ENCODE measurements at regions not wholly inside any gene's neighbourhood (a gene's known extent, or its start where the extent isn't known, plus 50 kb on each side); places are given as distances from the start of the nearest gene placed in this dataset.

DNA sequence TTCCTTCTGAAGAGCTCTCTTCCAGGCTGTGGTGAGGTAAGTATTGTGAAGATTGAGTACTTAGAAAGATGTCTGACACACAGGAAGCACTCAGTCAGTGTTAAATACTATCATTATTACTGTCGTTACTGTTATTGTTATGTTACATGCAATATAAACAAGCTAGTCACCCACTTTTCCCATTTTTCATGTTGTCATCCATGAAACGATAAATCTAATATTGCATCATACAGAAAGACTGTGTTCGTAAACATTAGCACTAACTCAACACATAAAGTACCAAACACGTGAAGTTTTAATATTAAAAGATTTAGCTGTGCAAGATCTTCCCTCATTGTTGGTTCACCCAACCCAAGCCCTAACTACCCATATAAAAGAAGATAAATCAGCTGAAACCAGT is 109.2 kb upstream of the NRSN1 start:
- H3K4me3 Mint-ChIP-seq (ENCODE audit: low read depth), result no peak overlapping the region
- peaks cover 3% of the 10 kb centered on the region for H3K27me3 Mint-ChIP-seq
- TF ChIP-seq, protein P1, sequence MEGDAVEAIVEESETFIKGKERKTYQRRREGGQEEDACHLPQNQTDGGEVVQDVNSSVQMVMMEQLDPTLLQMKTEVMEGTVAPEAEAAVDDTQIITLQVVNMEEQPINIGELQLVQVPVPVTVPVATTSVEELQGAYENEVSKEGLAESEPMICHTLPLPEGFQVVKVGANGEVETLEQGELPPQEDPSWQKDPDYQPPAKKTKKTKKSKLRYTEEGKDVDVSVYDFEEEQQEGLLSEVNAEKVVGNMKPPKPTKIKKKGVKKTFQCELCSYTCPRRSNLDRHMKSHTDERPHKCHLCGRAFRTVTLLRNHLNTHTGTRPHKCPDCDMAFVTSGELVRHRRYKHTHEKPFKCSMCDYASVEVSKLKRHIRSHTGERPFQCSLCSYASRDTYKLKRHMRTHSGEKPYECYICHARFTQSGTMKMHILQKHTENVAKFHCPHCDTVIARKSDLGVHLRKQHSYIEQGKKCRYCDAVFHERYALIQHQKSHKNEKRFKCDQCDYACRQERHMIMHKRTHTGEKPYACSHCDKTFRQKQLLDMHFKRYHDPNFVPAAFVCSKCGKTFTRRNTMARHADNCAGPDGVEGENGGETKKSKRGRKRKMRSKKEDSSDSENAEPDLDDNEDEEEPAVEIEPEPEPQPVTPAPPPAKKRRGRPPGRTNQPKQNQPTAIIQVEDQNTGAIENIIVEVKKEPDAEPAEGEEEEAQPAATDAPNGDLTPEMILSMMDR (IDR thresholded peaks at IDR 0.05; ENCODE audit: unreplicated experiment), result no peak
- no peak for DNase-seq (ENCODE audit: low spot score, unreplicated experiment)
- no peak overlapping the region for H3K27ac Mint-ChIP-seq
- H3K9me3 Mint-ChIP-seq (ENCODE audit: low read depth), result no peaks in the 10 kb centered on the region
- H3K4me1 Mint-ChIP-seq (ENCODE audit: low read depth), result peaks cover 3% of the 10 kb centered on the region
- H3K36me3 Mint-ChIP-seq (ENCODE audit: insufficient read depth), result no peaks in the 10 kb centered on the region

DNA sequence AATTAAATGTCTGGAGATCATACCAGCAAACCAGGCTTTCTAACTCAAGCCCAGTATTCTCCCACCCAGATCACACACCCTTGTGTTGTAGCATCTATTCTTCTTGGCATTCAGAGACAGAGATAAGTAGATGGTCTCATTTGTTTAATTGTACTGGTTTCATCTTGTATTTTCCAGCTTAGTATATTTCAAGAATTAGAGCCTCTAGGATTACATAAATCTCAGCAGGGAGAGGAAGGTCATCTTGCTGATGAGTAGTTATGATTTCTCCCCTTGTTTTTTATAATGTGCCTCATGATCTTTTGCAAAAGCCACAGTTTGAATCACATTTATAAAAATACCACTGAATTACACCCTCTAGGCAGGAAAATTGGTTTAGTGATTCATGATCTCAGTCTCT is 106.6 kb upstream of the NRSN1 start:
- no peak for DNase-seq (ENCODE audit: low spot score, unreplicated experiment)
- no peaks in the 10 kb centered on the region for H3K9me3 Mint-ChIP-seq (ENCODE audit: low read depth)
- no peak overlapping the region for H3K4me3 Mint-ChIP-seq (ENCODE audit: low read depth)
- H3K36me3 Mint-ChIP-seq (ENCODE audit: insufficient read depth), result no peaks in the 10 kb centered on the region
- H3K4me1 Mint-ChIP-seq (ENCODE audit: low read depth), result peaks cover 3% of the 10 kb centered on the region
- H3K27me3 Mint-ChIP-seq, result peaks cover 5% of the 10 kb centered on the region
- TF ChIP-seq, protein P1 (IDR thresholded peaks at IDR 0.05; ENCODE audit: unreplicated experiment), result no peak
- no peak overlapping the region for H3K27ac Mint-ChIP-seq

DNA sequence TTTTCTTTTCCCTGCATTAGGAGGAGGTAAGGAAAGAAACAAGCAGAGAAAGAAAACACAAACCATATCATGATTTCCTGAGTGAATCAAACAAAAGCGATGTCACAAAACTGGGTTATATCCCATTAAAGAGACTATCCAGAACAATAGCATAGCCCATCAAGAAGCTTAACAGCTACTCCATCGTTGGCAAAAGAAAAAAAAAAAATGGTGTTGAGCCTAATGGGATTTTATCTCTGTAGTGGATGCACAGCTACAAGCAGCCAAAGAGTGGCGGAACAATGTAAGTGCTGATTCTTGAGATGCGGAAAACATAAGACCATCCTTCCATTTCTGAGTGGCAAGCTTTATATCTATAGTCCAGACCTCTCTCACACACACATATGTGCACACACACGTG is 106.2 kb upstream of the NRSN1 start:
- H3K27ac Mint-ChIP-seq, result no peak overlapping the region
- no peaks in the 10 kb centered on the region for H3K9me3 Mint-ChIP-seq (ENCODE audit: low read depth)
- no peaks in the 10 kb centered on the region for H3K36me3 Mint-ChIP-seq (ENCODE audit: insufficient read depth)
- no peak overlapping the region for H3K4me3 Mint-ChIP-seq (ENCODE audit: low read depth)
- H3K27me3 Mint-ChIP-seq, result peaks cover 5% of the 10 kb centered on the region
- TF ChIP-seq, protein P1 (IDR thresholded peaks at IDR 0.05; ENCODE audit: unreplicated experiment), result no peak
- DNase-seq (ENCODE audit: low spot score, unreplicated experiment), result no peak
- peaks cover 3% of the 10 kb centered on the region for H3K4me1 Mint-ChIP-seq (ENCODE audit: low read depth)

DNA sequence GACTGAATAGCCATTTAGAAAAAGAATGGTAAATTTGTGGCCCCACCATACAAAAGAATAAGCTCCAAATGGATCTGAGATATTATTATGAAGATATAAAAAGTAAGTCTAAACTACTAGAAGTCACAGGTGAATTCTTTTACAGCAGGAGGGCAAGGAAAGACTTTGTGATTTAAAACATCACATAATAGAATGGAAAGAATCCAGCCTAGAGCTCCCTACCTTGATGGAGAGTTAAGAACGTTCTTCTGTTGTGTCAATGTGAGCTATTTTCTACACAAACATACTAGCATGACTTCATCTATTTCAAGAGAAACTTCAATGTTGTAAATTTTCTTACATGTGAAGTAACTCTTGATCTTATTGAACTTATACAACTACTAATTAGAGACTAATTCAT is 100.0 kb upstream of the NRSN1 start:
- H3K4me3 Mint-ChIP-seq (ENCODE audit: low read depth), result no peak overlapping the region
- peaks cover 11% of the 10 kb centered on the region for H3K9me3 Mint-ChIP-seq (ENCODE audit: low read depth)
- no peak for DNase-seq (ENCODE audit: low spot score, unreplicated experiment)
- peaks cover 3% of the 10 kb centered on the region for H3K4me1 Mint-ChIP-seq (ENCODE audit: low read depth)
- peaks cover 5% of the 10 kb centered on the region for H3K27me3 Mint-ChIP-seq
- no peaks in the 10 kb centered on the region for H3K36me3 Mint-ChIP-seq (ENCODE audit: insufficient read depth)
- TF ChIP-seq, protein P1 (IDR thresholded peaks at IDR 0.05; ENCODE audit: unreplicated experiment), result no peak
- no peak overlapping the region for H3K27ac Mint-ChIP-seq

DNA sequence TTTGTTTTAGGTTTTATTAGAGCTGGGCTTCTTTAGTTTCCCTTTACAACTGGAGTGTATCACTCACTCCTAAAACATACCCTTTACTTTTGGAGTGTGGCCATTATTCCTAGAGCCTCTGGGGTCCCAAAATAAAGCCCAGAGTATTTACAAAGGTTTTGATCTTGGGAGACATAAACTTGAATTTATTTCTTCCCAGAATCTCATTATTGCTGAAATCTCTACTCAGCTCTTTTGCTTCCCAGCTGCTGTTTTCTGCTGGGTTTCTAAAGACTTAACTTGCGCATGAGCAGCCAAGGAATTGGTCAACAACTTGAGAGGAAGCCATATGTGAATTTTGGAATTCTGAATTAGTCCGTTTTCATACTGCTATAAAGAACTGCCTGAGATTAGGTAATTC is 94.5 kb upstream of the NRSN1 start:
- Mint-ChIP-seq H3K4me1 (ENCODE audit: low read depth) (peaks cover 9% of the 10 kb centered on the region), H3K36me3 (ENCODE audit: insufficient read depth) (no peaks in the 10 kb centered on the region), H3K27me3 (peaks cover 3% of the 10 kb centered on the region), H3K9me3 (ENCODE audit: low read depth) (peaks cover 19% of the 10 kb centered on the region), H3K4me3 (ENCODE audit: low read depth) (no peak overlapping the region), H3K27ac (no peak overlapping the region)
- DNase-seq (ENCODE audit: low spot score, unreplicated experiment), result no peak
- TF ChIP-seq, protein P1 (IDR thresholded peaks at IDR 0.05; ENCODE audit: unreplicated experiment), result no peak

All from progenitor cell of endocrine pancreas (in vitro differentiated cells).